ENCODE measurements at regions not wholly inside any gene's neighbourhood (a gene's known extent, or its start where the extent isn't known, plus 50 kb on each side); places are given as distances from the start of the nearest gene placed in this dataset.
A peak's percentile ranks its signal among the peaks of the same experiment; 100 is the strongest.
"Not testable (repeated sequence)": the region's sequence is repeated elsewhere in the genome, so short reads cannot be mapped to it uniquely, and the experiment has no call there.

GRCh38 chr5:96483878-96484277 lies 50.8 kb upstream of the PCSK1 start:
- DNase-seq (ENCODE audit: low spot score, unreplicated experiment), result peak; percentile 14
- Mint-ChIP-seq H3K4me1 (ENCODE audit: low read depth) (no peaks in the 10 kb centered on the region), H3K36me3 (ENCODE audit: insufficient read depth) (no peaks in the 10 kb centered on the region), H3K27me3 (peaks cover 6% of the 10 kb centered on the region), H3K27ac (no peak overlapping the region), H3K9me3 (ENCODE audit: low read depth) (no peaks in the 10 kb centered on the region), H3K4me3 (ENCODE audit: low read depth) (no peak overlapping the region)
- TF ChIP-seq CTCF (IDR thresholded peaks at IDR 0.05; ENCODE audit: unreplicated experiment), result no peak

- TF ChIP-seq CTCF (IDR thresholded peaks at IDR 0.05; ENCODE audit: unreplicated experiment), result no peak
- Mint-ChIP-seq H3K4me3 (ENCODE audit: low read depth) (no peak overlapping the region), H3K36me3 (ENCODE audit: insufficient read depth) (no peaks in the 10 kb centered on the region), H3K4me1 (ENCODE audit: low read depth) (no peaks in the 10 kb centered on the region), H3K27ac (no peak overlapping the region), H3K9me3 (ENCODE audit: low read depth) (no peaks in the 10 kb centered on the region), H3K27me3 (peaks cover 6% of the 10 kb centered on the region)
- DNase-seq (ENCODE audit: low spot score, unreplicated experiment), result no peak
These were observed 54.8 kb upstream of the PCSK1 start for GRCh38 chr5:96487859-96488258.

- Mint-ChIP-seq H3K27me3 (peaks cover 6% of the 10 kb centered on the region), H3K4me3 (ENCODE audit: low read depth) (no peak overlapping the region), H3K27ac (no peak overlapping the region), H3K9me3 (ENCODE audit: low read depth) (no peaks in the 10 kb centered on the region), H3K36me3 (ENCODE audit: insufficient read depth) (no peaks in the 10 kb centered on the region), H3K4me1 (ENCODE audit: low read depth) (no peaks in the 10 kb centered on the region)
- no peak for DNase-seq (ENCODE audit: low spot score, unreplicated experiment)
- no peak for TF ChIP-seq CTCF (IDR thresholded peaks at IDR 0.05; ENCODE audit: unreplicated experiment)
These were observed 56.5 kb upstream of the PCSK1 start for GRCh38 chr5:96489532-96489931.

- H3K9me3 Mint-ChIP-seq (ENCODE audit: low read depth), result no peaks in the 10 kb centered on the region
- no peak overlapping the region for H3K4me3 Mint-ChIP-seq (ENCODE audit: low read depth)
- no peaks in the 10 kb centered on the region for H3K4me1 Mint-ChIP-seq (ENCODE audit: low read depth)
- TF ChIP-seq CTCF (IDR thresholded peaks at IDR 0.05; ENCODE audit: unreplicated experiment), result no peak
- no peak overlapping the region for H3K27ac Mint-ChIP-seq
- H3K27me3 Mint-ChIP-seq, result peaks cover 3% of the 10 kb centered on the region
- DNase-seq (ENCODE audit: low spot score, unreplicated experiment), result no peak
- no peaks in the 10 kb centered on the region for H3K36me3 Mint-ChIP-seq (ENCODE audit: insufficient read depth)
These were observed 59.5 kb upstream of the PCSK1 start for GRCh38 chr5:96492459-96493047.

- DNase-seq (ENCODE audit: low spot score, unreplicated experiment), result no peak
- TF ChIP-seq CTCF (IDR thresholded peaks at IDR 0.05; ENCODE audit: unreplicated experiment), result no peak
These were observed 60.3 kb upstream of the PCSK1 start for GRCh38 chr5:96493219-96493790.

GRCh38 chr5:96495412-96495811 lies 62.4 kb upstream of the PCSK1 start:
- not testable (repeated sequence) for DNase-seq (ENCODE audit: low spot score, unreplicated experiment); H3K4me3 Mint-ChIP-seq (ENCODE audit: low read depth); H3K36me3 Mint-ChIP-seq (ENCODE audit: insufficient read depth); H3K9me3 Mint-ChIP-seq (ENCODE audit: low read depth); H3K4me1 Mint-ChIP-seq (ENCODE audit: low read depth); H3K27ac Mint-ChIP-seq; H3K27me3 Mint-ChIP-seq

More at GRCh38 chr5:96493219-96493790, 60.3 kb upstream of the PCSK1 start:
- no peaks in the 10 kb centered on the region for H3K9me3 Mint-ChIP-seq (ENCODE audit: low read depth)
- H3K36me3 Mint-ChIP-seq (ENCODE audit: insufficient read depth), result no peaks in the 10 kb centered on the region
- H3K4me3 Mint-ChIP-seq (ENCODE audit: low read depth), result no peak overlapping the region
- peaks cover 1% of the 10 kb centered on the region for H3K27me3 Mint-ChIP-seq
- H3K27ac Mint-ChIP-seq, result no peak overlapping the region
- no peaks in the 10 kb centered on the region for H3K4me1 Mint-ChIP-seq (ENCODE audit: low read depth)

DNA sequence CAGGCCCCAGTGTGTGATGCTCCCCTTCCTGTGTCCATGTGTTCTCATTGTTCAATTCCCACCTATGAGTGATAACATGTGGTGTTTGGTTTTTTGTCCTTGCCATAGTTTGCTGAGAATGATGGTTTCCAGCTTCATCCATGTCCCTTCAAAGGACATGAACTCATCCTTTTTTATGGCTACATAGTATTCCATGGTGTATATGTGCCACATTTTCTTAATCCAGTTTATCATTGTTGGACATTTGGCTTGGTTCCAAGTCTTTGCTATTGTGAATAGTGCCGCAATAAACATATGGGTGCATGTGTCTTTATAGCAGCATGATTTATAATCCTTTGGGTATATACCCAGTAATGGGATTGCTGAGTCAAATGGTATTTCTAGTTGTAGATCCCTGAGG lies 64.0 kb upstream of the PCSK1 start:
- H3K36me3 Mint-ChIP-seq (ENCODE audit: insufficient read depth); DNase-seq (ENCODE audit: low spot score, unreplicated experiment); H3K4me3 Mint-ChIP-seq (ENCODE audit: low read depth); H3K4me1 Mint-ChIP-seq (ENCODE audit: low read depth); H3K9me3 Mint-ChIP-seq (ENCODE audit: low read depth); H3K27me3 Mint-ChIP-seq; H3K27ac Mint-ChIP-seq: not testable (repeated sequence)

Data from progenitor cell of endocrine pancreas (in vitro differentiated cells).